HG02973 (cell line): ENCODE measurements at regions not wholly inside any gene's neighbourhood (a gene's known extent, or its start where the extent isn't known, plus 50 kb on each side); places are given as distances from the start of the nearest gene placed in this dataset.

Source experiments
- ATAC-seq: cut with Tn5 transposase; IDR thresholded peaks from one replicate; pipeline ENCODE4 v1.9.1; 2021; ENCODE audit warnings: moderate library complexity; ENCODE audit not compliant: unreplicated experiment

- no peak for ATAC-seq
Observed at GRCh38 chr3:30113906-30114305, 492.5 kb upstream of the TGFBR2 start.

- no peak for ATAC-seq
Observed at GRCh38 chr3:30114918-30115317, 491.5 kb upstream of the TGFBR2 start.

GRCh38 chr3:30122359-30122758 is 484.0 kb upstream of the TGFBR2 start:
- ATAC-seq, result no peak

- no peak for ATAC-seq
Observed at GRCh38 chr3:30123224-30123623, 483.2 kb upstream of the TGFBR2 start.

GRCh38 chr3:30123755-30124154 is 482.6 kb upstream of the TGFBR2 start:
- no peak for ATAC-seq

GRCh38 chr3:30124435-30125370 is 481.7 kb upstream of the TGFBR2 start:
- ATAC-seq, result no peak

- no peak for ATAC-seq
Observed at GRCh38 chr3:30129765-30130164, 476.6 kb upstream of the TGFBR2 start.

- ATAC-seq, result no peak
Observed at GRCh38 chr3:30130391-30130790, 476.0 kb upstream of the TGFBR2 start.

GRCh38 chr3:30131191-30131590 is 475.2 kb upstream of the TGFBR2 start:
- no peak for ATAC-seq

- ATAC-seq, result no peak
Observed at GRCh38 chr3:30135190-30135589, 471.2 kb upstream of the TGFBR2 start.

- ATAC-seq, result no peak
Observed at GRCh38 chr3:30139283-30139682, 467.1 kb upstream of the TGFBR2 start.

- no peak for ATAC-seq
Observed at GRCh38 chr3:30140356-30141075, 465.9 kb upstream of the TGFBR2 start.

- ATAC-seq, result no peak
Observed at GRCh38 chr3:30141178-30141581, 465.2 kb upstream of the TGFBR2 start.

- no peak for ATAC-seq
Observed at GRCh38 chr3:30141927-30142326, 464.5 kb upstream of the TGFBR2 start.

GRCh38 chr3:30142946-30143345 is 463.5 kb upstream of the TGFBR2 start:
- no peak for ATAC-seq

- no peak for ATAC-seq
Observed at GRCh38 chr3:30145281-30145680, 461.1 kb upstream of the TGFBR2 start.

- no peak for ATAC-seq
Observed at GRCh38 chr3:30146978-30147377, 459.4 kb upstream of the TGFBR2 start.

- ATAC-seq, result no peak
Observed at GRCh38 chr3:30154853-30155252, 451.5 kb upstream of the TGFBR2 start.

- ATAC-seq, result no peak
Observed at GRCh38 chr3:30155755-30156154, 450.6 kb upstream of the TGFBR2 start.

GRCh38 chr3:30156586-30157498 is 449.6 kb upstream of the TGFBR2 start:
- no peak for ATAC-seq

- ATAC-seq, result no peak
Observed at GRCh38 chr3:30161375-30161774, 445.0 kb upstream of the TGFBR2 start.
